HCT116 (cell line): ENCODE measurements at regions not wholly inside any gene's neighbourhood (a gene's known extent, or its start where the extent isn't known, plus 50 kb on each side); places are given as distances from the start of the nearest gene placed in this dataset.

Experiments
- ATAC-seq: fragments of 200-7000 bp; cut with Tn5 transposase; 2 replicates; pipeline ENCODE4 v1.9.1; 2020; ENCODE audit warnings: mild to moderate bottlenecking, moderate library complexity
- BruUV-seq: library from RNA; stranded (reverse); fragments of 400-500 nt; replicated peaks from 2 replicates; lab custom pipeline; 2021; lab: Mats Ljungman, UMichigan
- CTCF ChIA-PET: fragments of 300-600 bp; sonication (Branson Sonifier 250); formaldehyde crosslinking; loops from one replicate; lab custom pipeline; 2021; ENCODE audit warnings: antibody characterized with exemption; lab: Charles Lee
- POLR2A ChIA-PET: fragments of 300-600, 350-600 bp; sonication (Branson Sonifier 250); formaldehyde crosslinking; loops from one replicate; lab custom pipeline; 2021; ENCODE audit warnings: antibody characterized with exemption; lab: Charles Lee
- RAD21 ChIA-PET, 2 experiments: fragments of 300-600 bp; sonication (Branson Sonifier 250); formaldehyde crosslinking; loops; one replicate each; lab custom pipeline; 2023; ENCODE audit warnings: low total read pairs in 2 of 2; ENCODE audit not compliant: uncharacterized antibody in 2 of 2, unreplicated experiment in 2 of 2, low non-redundant PET in 1 of 2; lab: Charles Lee
- DNase-seq: peaks from one replicate; pipeline ENCODE4 v3.0.0-alpha.2; 2010; ENCODE audit warnings: low read depth, low spot score
- H2AFZ ChIP-seq: fragments of 200-600 bp; shearing (Covaris generic), sonication (generic); 2 replicates; pipeline ENCODE4 v1.6.1; 2017; ENCODE audit warnings: low read depth, mixed run types, mixed read lengths, antibody characterized with exemption, low read length; ENCODE audit not compliant: poor library complexity, severe bottlenecking
- H3K27ac ChIP-seq: 2 replicates; pipeline ENCODE4 v1.5.1; 2012; ENCODE audit warnings: low read depth, low read length
- H3K27me3 ChIP-seq: fragments of 200-600 bp; sonication (generic); 2 replicates; pipeline ENCODE4 v1.6.1; 2016; ENCODE audit warnings: mixed run types, low read length, mixed read lengths; ENCODE audit not compliant: insufficient read depth
- H3K36me3 ChIP-seq, 2 experiments: fragments of 200-500 bp in 1 of 2; fragments of 200-600 bp in 1 of 2; sonication (Bioruptor generic) in 1 of 2; sonication (generic) in 1 of 2; 2 replicates each; pipeline versions ENCODE4 v1.5.1 to v1.6.1; 2014 to 2016; ENCODE audit warnings: low read length in 2 of 2, inconsistent platforms in 1 of 2, mixed read lengths in 1 of 2, mixed run types in 1 of 2; ENCODE audit not compliant: insufficient read depth in 2 of 2, control insufficient read depth in 1 of 2
- H3K4me1 ChIP-seq, 2 experiments: fragments of 200-600 bp in 1 of 2; sonication (generic) in 1 of 2; 2 replicates each; pipeline versions ENCODE4 v1.5.1 to v1.6.1; 2012 to 2017; ENCODE audit warnings: low read length in 2 of 2, inconsistent platforms in 1 of 2, mild to moderate bottlenecking in 1 of 2, mixed read lengths in 1 of 2, mixed run types in 1 of 2, moderate library complexity in 1 of 2; ENCODE audit not compliant: insufficient read depth in 2 of 2, control insufficient read depth in 1 of 2
- H3K4me2 ChIP-seq: fragments of 200-600 bp; sonication (generic); 2 replicates; pipeline ENCODE4 v1.6.1; 2017; ENCODE audit warnings: mixed run types, low read length, mixed read lengths
- H3K4me3 ChIP-seq, 2 experiments: fragments of 200-600 bp in 1 of 2; sonication (generic) in 1 of 2; replicated peaks in 1 of 2; 2 replicates each; pipeline ENCODE4 v1.5.1; 2011 to 2016; ENCODE audit warnings: low read length in 2 of 2, control low read depth in 1 of 2, low read depth in 1 of 2, mild to moderate bottlenecking in 1 of 2, mixed read lengths in 1 of 2, mixed run types in 1 of 2
- H3K79me2 ChIP-seq: fragments of 200-600 bp; sonication (generic); 2 replicates; pipeline ENCODE4 v1.6.1; 2017; ENCODE audit warnings: mild to moderate bottlenecking, mixed run types, low read length, moderate library complexity, mixed read lengths; ENCODE audit not compliant: insufficient read depth
- H3K9ac ChIP-seq: fragments of 200-600 bp; sonication (generic); 2 replicates; pipeline ENCODE4 v1.6.1; 2016; ENCODE audit warnings: low read length, mixed read lengths
- H3K9me2 ChIP-seq: fragments of 200-600 bp; sonication (generic), shearing (Covaris generic); 2 replicates; pipeline ENCODE4 v1.6.1; 2017; ENCODE audit warnings: mixed run types, mild to moderate bottlenecking, moderate library complexity; ENCODE audit not compliant: insufficient read depth
- H3K9me3 ChIP-seq, 2 experiments: fragments of 200-500 bp in 1 of 2; fragments of 200-600 bp in 1 of 2; sonication (Bioruptor generic) in 1 of 2; sonication (generic) in 1 of 2; 2 replicates each; pipeline ENCODE4 v1.6.1; 2014 to 2017; ENCODE audit warnings: low read length in 2 of 2, mixed read lengths in 2 of 2, inconsistent platforms in 1 of 2, low read depth in 1 of 2, mild to moderate bottlenecking in 1 of 2, mixed run types in 1 of 2, moderate library complexity in 1 of 2; ENCODE audit not compliant: control insufficient read depth in 1 of 2, insufficient read depth in 1 of 2
- H4K20me1 ChIP-seq: fragments of 200-600 bp; sonication (generic), shearing (Covaris generic); 2 replicates; pipeline ENCODE4 v1.6.1; 2017; ENCODE audit warnings: mixed run types, mild to moderate bottlenecking, moderate library complexity; ENCODE audit not compliant: insufficient read depth
- CBX3 ChIP-seq: IDR thresholded peaks from 2 replicates; pipeline ENCODE4 v1.6.1; 2012; ENCODE audit warnings: low read depth
- CEBPB ChIP-seq: IDR thresholded peaks from 2 replicates; pipeline ENCODE4 v1.6.1; 2012; ENCODE audit warnings: low read depth
- ELF1 ChIP-seq: IDR thresholded peaks from 2 replicates; pipeline ENCODE4 v1.6.1; 2012; ENCODE audit warnings: low read depth, borderline replicate concordance
- EZH2 ChIP-seq: fragments of 200-600 bp; sonication (generic); IDR thresholded peaks from 2 replicates; pipeline ENCODE4 v1.6.1; 2017; ENCODE audit warnings: antibody characterized with exemption, mixed run types
- JUND ChIP-seq: IDR thresholded peaks from 2 replicates; pipeline ENCODE4 v1.6.1; 2012
- MAX ChIP-seq: IDR thresholded peaks from 2 replicates; pipeline ENCODE4 v1.6.1; 2012
- POLR2A ChIP-seq: IDR thresholded peaks from 2 replicates; pipeline ENCODE4 v1.7.0; 2011; ENCODE audit warnings: borderline replicate concordance; ENCODE audit not compliant: insufficient read depth, insufficient read length; ENCODE audit errors: extremely low read depth
- POLR2AphosphoS5 ChIP-seq: IDR thresholded peaks from 2 replicates; pipeline ENCODE4 v1.6.1; 2011; ENCODE audit warnings: mild to moderate bottlenecking, low read depth, low read length, moderate library complexity
- RAD21 ChIP-seq: IDR thresholded peaks from 2 replicates; pipeline ENCODE4 v1.6.1; 2012; ENCODE audit warnings: low read depth, mild to moderate bottlenecking
- REST ChIP-seq: IDR thresholded peaks from 2 replicates; pipeline ENCODE4 v1.6.1; 2012; ENCODE audit warnings: low read depth
- SP1 ChIP-seq: IDR thresholded peaks from 2 replicates; pipeline ENCODE4 v1.6.1; 2012; ENCODE audit warnings: low read depth
- SRF ChIP-seq: IDR thresholded peaks from 2 replicates; pipeline ENCODE4 v1.6.1; 2012; ENCODE audit warnings: low read depth
- TCF7L2 ChIP-seq: IDR thresholded peaks from 2 replicates; pipeline ENCODE4 v1.7.0; 2011; ENCODE audit warnings: borderline replicate concordance, inconsistent platforms; ENCODE audit not compliant: insufficient read depth, insufficient read length; ENCODE audit errors: extremely low read depth
- ZNF274 ChIP-seq: fragments of 200-500 bp; sonication (Bioruptor generic); IDR thresholded peaks from 2 replicates; pipeline ENCODE4 v1.6.1; 2014; ENCODE audit warnings: mild to moderate bottlenecking, low read depth, low read length, inconsistent platforms
- intact Hi-C: fragments of 100-400 bp; cut with micrococcal nuclease; formaldehyde crosslinking; loops from 2 replicates; pipeline ENCODE4 v1.10.0; 2022
- TF ChIP-seq, protein P1 (sequence below): IDR thresholded peaks from 2 replicates; pipeline ENCODE4 v1.6.1; 2011; ENCODE audit warnings: mild to moderate bottlenecking, low read length, moderate library complexity; ENCODE audit not compliant: insufficient replicate concordance; ENCODE audit errors: extremely low read depth

- ATAC-seq (no peak), DNase-seq (no peak)
- ChIA-PET RAD21 (interaction anchor here in 1 of 2 experiments (0.6 kb wide), 1 partner anchor 646 kb away, joined by 3 read pairs; no protein-coding TSS in a partner anchor), CTCF (interaction anchor here (1.3 to 1.6 kb wide), 3 partner anchors 36 to 507 kb away, joined by 3 to 4 read pairs (median 3); no protein-coding TSS in a partner anchor), POLR2A (no interaction called here)
- no peak overlapping the region for H3K4me3 ChIP-seq
- intact Hi-C loops: no loop called here
- no peak overlapping the region for H3K9ac ChIP-seq
- no TSS peak for BruUV-seq
- no peak for TF ChIP-seq CBX3
- no peak for TF ChIP-seq POLR2AphosphoS5
- TF ChIP-seq EZH2: no peak
- TF ChIP-seq CEBPB: no peak
- TF ChIP-seq POLR2A: no peak
- no peak for TF ChIP-seq REST
- TF ChIP-seq RAD21: no peak
- no peak for TF ChIP-seq SP1
- TF ChIP-seq SRF: no peak
- TF ChIP-seq TCF7L2: no peak
- TF ChIP-seq JUND: no peak
- no peak for TF ChIP-seq ELF1
- TF ChIP-seq MAX: no peak
- TF ChIP-seq ZNF274: no peak
- TF ChIP-seq, protein P1, sequence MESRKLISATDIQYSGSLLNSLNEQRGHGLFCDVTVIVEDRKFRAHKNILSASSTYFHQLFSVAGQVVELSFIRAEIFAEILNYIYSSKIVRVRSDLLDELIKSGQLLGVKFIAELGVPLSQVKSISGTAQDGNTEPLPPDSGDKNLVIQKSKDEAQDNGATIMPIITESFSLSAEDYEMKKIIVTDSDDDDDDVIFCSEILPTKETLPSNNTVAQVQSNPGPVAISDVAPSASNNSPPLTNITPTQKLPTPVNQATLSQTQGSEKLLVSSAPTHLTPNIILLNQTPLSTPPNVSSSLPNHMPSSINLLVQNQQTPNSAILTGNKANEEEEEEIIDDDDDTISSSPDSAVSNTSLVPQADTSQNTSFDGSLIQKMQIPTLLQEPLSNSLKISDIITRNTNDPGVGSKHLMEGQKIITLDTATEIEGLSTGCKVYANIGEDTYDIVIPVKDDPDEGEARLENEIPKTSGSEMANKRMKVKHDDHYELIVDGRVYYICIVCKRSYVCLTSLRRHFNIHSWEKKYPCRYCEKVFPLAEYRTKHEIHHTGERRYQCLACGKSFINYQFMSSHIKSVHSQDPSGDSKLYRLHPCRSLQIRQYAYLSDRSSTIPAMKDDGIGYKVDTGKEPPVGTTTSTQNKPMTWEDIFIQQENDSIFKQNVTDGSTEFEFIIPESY: no peak
- no peaks in the 10 kb centered on the region for H4K20me1 ChIP-seq
- H3K9me3 ChIP-seq: 0 out of 4 replicates have a peak, but pooled peaks cover 0 to 5% of the 10 kb centered on the region in 2 experiments
- H3K4me1 ChIP-seq: no peaks in the 10 kb centered on the region
- H3K79me2 ChIP-seq: no peaks in the 10 kb centered on the region
- no peak overlapping the region for H3K4me2 ChIP-seq
- no peaks in the 10 kb centered on the region for H3K9me2 ChIP-seq
- no peak overlapping the region for H2AFZ ChIP-seq
- H3K27me3 ChIP-seq: no peaks in the 10 kb centered on the region
- H3K36me3 ChIP-seq: no peaks in the 10 kb centered on the region; a peak in 1 of 4 replicates
- H3K27ac ChIP-seq: no peak overlapping the region
Observed at GRCh38 chr17:77506371-77506991, 365.7 kb downstream of the SEC14L1 start.
